NT2/D1 (cell line): ENCODE measurements at regions not wholly inside any gene's neighbourhood (a gene's known extent, or its start where the extent isn't known, plus 50 kb on each side); places are given as distances from the start of the nearest gene placed in this dataset.

Source experiments
- SUZ12 ChIP-seq: IDR thresholded peaks from 2 replicates; pipeline ENCODE4 v1.6.1; 2011; ENCODE audit not compliant: insufficient read length, insufficient read depth; ENCODE audit errors: extremely low read depth
- ZNF274 ChIP-seq: IDR thresholded peaks from 2 replicates; pipeline ENCODE4 v1.6.1; 2011; ENCODE audit warnings: mild to moderate bottlenecking, low read depth, low read length

DNA sequence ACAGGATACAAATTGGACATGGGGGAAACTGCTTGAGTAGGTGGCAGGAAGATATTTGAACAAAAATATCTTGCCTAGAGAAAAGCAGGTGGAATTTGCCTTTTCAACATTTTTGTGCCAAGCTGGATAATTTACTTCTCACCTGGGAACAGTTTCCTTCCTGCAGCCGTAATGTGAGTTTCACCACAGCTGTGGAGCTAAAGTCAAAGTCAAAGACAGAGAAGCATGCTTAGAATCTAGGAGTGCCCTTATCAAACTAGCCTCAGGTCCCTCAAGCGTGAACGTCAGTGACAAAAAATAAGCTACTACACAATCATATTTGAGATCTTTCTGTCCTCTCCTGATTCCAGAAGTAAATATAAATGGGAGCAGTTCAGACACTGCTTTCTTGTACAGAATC, 588.9 kb downstream of the MAT2B start:
- TF ChIP-seq SUZ12 (no peak), ZNF274 (no peak)
